Left colon (tissue), 2 donors: ENCODE measurements at regions not wholly inside any gene's neighbourhood (a gene's known extent, or its start where the extent isn't known, plus 50 kb on each side); places are given as distances from the start of the nearest gene placed in this dataset.
"Not testable (repeated sequence)": the region's sequence is repeated elsewhere in the genome, so short reads cannot be mapped to it uniquely, and the experiment has no call there.

ENCODE experiments used
- ATAC-seq: fragments of 200-7000 bp; cut with Tn5 transposase; one replicate; pipeline ENCODE4 v1.9.1; 2020; ENCODE audit warnings: mild to moderate bottlenecking, moderate library complexity
- DNase-seq, 2 donors: peaks; one replicate each; pipeline ENCODE4 v3.0.0-alpha.2; 2020
- intact Hi-C, 2 donors: fragments of 100-400 bp; cut with DNase I in 1 of 2; cut with micrococcal nuclease in 1 of 2; formaldehyde crosslinking; loops; one replicate each; pipeline versions ENCODE4 v1.11.2 to v1.14.0; 2022; cut with DNase I, micrococcal nuclease
- donor health status: DM: no; HTN: no; CAD: no.
- donor health status: DM: yes; HTN: yes; CAD: no.

DNA sequence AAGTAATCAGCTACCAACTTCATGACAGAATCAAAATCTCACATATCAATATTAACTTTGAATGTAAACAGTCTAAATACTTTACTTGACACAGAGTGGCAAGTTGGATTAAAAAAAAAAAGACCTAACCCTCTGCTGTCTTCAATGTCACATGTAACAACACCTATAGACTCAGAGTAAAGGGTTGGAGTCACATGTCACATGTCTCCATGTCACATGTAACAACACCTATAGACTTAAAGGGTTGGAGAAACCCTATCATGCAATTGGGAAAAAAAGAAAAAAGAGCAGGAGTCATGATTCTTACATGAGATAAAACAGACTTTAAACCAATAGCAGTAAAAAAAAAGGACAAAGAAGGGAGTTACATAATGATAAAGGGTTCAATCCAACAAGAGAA is 665.3 kb upstream of the LRRTM1 start:
- DNase-seq = no peak
- intact Hi-C loops = no loop called here
- no peak for ATAC-seq

DNA sequence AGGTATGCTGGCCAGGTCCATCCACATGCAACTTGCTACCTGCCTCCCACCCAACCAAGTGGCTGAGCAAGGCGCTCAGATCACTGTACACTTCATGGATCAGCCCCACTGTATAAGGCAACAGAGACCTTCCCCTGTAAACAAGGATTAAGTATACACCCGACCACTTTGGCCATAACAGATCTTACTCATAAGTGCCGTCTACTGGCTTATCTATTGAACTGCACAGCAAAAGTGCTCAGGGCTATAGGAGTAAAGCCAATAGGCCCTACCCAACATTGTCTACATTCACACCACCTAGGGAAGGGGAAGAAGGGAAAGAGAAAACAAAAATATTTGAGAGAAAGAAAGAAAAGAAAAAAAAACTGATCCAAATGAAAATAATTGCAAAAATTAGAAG is 663.9 kb upstream of the LRRTM1 start:
- ATAC-seq (no peak), DNase-seq (no peak)
- intact Hi-C loops = no loop called here

DNA sequence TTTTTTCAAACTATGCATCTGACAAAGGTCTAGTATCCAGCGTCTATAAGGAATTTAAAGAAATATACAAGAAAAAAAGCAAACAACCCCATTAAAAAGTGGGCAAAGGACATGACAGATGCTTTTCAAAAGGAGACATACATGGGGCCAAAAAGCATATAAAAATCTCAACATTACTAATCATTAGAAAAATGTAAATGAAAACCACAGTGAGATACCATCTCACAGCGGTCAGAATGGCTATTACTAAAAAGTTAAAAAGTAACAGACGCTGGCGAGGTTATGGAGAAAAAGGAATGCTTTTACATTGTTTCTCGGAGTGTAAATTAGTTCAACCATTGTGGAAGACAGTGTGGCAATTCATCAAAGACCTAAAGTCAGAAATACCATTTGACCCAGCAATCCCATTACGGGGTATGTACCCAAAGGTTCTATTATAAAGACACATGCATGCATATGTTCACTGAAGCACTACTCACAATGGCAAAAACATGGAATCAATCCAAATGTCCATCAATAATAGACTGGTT is 643.1 kb upstream of the LRRTM1 start:
- no peak for ATAC-seq
- intact Hi-C loops = no loop called here
- no peak for DNase-seq

DNA sequence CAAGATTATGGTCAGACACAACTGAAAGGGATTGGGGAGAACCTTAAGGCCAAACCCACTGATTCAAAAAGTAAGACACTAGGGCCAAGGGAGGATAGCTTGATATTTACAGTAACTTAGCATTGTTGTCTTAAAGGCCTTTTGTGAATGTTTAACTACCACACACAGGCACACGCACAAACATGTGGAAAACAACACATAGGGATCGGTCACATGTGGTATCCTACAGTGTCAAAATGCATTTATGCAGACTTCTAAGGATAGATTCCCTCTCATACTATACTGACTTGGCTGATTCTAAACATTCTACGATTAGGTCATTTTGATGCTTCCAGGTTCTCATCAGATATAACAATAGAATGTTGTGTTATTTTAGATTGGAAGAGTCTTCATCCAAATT is 638.9 kb upstream of the LRRTM1 start:
- ATAC-seq = no peak
- intact Hi-C loops = no loop called here
- DNase-seq = no peak

DNA sequence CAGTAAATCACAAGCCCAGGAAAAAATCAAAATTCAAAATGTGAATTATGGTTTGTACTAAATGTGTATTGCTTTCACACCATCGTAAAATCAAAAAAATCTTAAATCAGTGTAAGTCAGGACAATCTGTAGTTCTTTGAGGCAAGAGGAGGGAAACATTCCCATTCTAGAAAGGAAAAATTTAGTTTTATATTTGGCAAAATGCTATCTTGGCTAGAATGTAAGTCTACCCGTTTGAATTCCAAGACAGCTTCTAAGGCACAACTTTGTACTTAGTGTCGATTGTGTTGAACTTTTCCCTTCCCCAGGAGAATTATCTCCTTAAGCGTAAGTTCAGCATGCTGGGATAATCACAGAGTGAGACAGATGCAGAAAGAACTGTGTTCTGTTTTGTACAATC is 638.2 kb upstream of the LRRTM1 start:
- intact Hi-C loops = no loop called here
- ATAC-seq (no peak), DNase-seq (no peak)

DNA sequence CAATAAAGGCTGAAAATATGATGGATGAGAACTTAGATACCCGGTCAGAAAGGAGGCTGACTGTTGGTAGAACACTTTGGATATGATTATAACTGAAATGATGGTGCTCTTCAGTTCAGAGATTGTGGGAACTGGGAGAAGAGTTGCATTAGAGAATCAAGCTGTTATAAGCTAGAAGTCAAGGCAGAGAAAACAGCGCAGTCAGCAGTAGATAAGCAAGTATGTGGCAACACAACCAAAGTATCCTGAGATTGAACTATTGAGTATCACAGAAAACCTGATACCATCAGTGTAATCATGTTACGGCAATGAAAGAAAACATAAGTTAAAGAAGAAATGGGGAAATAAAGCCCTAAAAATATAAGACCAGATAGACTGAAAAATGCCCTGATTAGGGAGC is 633.9 kb upstream of the LRRTM1 start:
- no peak for DNase-seq
- intact Hi-C loops = no loop called here
- no peak for ATAC-seq

DNA sequence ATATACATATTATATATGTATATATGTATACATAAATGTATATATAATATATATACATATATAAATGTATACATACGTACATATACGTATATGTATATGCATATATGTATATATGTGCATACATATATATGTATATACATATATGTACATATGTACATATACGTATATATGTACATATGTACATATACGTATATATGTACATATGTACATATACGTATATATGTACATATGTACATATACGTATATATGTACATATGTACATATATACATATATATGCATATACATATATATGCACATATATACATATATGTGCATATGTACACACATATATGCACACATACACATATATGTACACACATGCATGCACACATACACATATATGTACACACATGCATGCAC is 627.3 kb upstream of the LRRTM1 start:
- intact Hi-C loops, DNase-seq, ATAC-seq: not testable (repeated sequence)

DNA sequence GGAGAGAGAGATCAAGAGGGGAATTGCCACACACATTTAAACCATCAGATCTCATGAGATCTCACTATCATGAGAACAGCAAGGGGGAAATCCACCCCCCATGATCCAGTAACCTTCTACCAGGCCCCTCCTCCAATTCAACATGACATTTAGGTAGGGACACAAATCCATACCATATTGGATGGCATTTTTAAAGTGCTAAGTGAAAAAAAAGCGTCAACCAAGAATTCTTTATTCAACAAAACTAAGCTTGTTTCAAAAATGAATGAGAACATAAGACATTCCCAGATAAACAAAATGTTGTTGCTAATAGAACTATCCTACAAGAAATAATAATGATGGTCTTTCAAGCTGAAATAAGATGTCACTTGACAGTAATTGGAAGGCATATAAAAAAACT is 626.2 kb upstream of the LRRTM1 start:
- DNase-seq (no peak), ATAC-seq (no peak)
- intact Hi-C loops = no loop called here

DNA sequence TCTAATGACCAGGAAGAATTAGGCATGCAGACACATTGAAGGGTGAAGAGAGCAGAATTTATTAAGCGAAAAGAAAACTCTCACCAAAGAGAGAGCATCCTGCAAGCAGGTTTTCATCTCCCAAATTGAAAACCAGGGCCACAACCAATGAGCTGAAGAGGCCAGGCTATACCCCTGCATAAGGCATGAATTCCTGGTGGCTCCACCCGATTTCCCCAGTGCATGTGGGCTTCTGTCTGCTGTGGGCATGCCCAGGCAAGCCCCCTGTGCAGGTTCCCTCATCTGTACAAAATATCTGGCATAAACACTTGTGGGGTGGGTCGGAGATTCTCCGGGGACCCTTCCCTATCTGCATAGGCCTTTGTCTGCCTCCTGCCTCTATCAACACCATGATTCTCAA is 621.6 kb upstream of the LRRTM1 start:
- intact Hi-C loops = no loop called here
- DNase-seq (no peak), ATAC-seq (no peak)

DNA sequence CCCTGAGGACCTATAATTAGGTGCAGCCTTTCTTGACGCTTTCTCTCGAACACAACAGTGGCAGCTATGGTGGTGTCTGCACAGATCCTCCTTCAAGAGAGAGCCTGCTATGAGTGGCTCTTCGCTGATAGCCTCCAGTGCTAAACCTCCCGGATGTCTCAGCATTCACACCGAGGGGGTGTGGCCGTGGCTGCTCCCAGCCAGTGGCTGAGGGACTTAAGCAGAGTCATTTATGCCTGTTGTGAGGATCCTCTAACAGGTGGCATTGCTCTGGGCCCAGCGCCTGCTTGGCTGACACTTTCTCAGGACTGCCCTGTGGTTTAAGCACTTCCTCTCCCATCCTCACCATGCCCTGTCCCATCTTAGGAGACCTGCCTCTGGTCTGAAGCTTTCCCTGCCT is 592.0 kb upstream of the LRRTM1 start:
- DNase-seq (no peak), ATAC-seq (no peak)
- intact Hi-C loops = no loop called here

DNA sequence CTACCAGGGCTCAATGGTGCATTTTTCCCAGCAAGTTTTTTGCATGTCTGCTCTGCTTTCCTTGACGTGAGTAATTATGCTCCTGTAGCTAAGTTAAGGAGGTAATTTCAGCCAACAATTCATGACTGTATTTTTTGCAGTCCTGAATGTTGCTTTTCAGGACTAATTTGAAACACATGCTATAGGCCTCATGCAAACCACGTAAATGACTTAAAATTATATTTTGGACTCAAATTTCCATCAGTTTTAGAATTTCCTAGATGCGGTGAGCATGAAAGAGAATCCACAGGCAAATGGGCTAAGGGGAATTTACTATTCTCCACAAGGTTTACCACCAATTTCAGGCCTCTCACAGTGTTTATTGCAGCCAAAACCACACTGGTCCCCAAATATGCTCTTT is 589.9 kb upstream of the LRRTM1 start:
- DNase-seq (no peak), ATAC-seq (no peak)
- intact Hi-C loops = no loop called here

DNA sequence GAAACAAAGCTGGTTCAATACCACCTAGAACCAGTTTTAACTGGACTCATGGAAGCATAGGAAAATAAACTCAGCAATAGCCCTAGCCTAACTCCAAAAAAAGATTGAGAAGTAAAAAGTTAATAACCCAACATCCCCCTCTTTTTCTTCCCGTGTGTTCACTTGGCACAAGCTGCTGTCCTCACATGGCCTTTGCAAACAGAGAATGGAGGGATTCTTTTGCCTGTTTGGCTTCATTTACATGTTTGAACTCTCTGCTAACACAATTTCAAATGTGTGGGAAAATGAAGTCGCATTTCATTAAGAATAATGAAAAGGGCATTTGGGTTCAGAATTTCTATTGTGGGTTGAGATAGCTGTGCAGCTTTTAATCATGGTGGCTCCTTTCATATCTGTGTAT is 589.2 kb upstream of the LRRTM1 start:
- ATAC-seq = no peak
- intact Hi-C loops = no loop called here
- no peak for DNase-seq

DNA sequence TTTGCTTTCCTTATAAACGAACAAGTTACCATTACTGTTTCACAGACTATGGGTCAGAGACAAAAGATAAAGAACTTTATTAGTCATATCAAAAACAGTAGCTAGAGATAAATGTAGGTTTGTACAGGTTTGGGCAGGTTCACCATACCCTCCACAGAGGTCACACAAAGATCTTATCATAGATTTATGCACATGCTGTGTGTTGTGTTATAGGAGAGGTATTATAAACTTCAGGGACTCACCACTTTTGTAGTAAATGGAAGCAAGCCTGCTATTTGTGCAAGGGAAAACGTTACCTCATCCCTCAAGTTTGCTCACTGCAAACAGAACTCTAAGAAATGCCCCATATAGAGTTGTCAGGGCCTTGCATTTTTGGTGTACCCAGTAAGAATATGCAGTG is 584.5 kb upstream of the LRRTM1 start:
- peak; percentile 39 for ATAC-seq
- DNase-seq = no peak
- intact Hi-C loops = no loop called here

DNA sequence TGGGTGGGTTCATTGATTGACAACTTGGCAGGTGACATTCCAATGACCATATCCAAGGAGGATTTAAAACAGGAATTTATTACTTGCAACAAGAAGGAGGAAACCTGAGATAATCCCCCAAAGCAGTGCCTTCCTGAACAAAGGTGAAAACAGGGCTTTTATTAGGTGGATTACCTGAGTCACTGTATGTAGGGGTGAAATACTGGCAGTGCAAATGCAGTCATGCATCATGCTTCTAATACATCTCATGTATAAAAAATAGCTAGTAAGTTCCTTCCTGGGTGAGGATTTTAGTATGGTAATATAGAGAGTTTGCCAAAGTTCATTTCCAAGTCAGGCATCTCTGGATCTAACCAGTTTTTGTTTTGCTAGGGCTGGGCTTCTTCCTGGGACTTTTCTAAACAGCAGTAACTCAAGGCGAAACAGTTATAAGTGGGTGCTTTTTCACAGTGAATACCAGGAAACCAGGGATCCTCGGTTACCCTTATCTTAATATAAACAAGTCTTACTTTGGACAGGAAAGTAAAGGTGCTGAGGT is 583.4 kb upstream of the LRRTM1 start:
- peak in 1 of 2 donors; percentile 30 for DNase-seq
- ATAC-seq = peak; percentile 98
- intact Hi-C loops = no loop called here

DNA sequence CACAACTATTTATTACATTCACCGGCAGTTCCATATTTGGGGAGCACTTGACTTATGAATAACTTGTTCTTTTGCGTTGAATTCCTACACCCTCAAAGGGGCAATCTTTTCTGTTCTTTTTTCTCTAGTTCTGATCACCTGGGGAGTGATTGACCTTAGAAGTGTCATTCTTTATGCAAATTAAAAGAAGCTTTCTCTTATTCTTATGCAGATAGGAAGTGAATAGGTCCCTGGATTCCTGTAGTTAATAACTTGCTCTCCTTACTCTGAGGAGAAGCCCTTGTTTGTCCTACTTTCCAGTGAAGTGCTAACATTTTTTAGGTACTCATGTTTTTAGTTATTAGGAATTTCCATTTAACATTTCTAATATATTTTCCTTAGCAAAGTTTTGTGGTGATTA is 569.8 kb upstream of the LRRTM1 start:
- intact Hi-C loops = no loop called here
- DNase-seq = no peak
- no peak for ATAC-seq

DNA sequence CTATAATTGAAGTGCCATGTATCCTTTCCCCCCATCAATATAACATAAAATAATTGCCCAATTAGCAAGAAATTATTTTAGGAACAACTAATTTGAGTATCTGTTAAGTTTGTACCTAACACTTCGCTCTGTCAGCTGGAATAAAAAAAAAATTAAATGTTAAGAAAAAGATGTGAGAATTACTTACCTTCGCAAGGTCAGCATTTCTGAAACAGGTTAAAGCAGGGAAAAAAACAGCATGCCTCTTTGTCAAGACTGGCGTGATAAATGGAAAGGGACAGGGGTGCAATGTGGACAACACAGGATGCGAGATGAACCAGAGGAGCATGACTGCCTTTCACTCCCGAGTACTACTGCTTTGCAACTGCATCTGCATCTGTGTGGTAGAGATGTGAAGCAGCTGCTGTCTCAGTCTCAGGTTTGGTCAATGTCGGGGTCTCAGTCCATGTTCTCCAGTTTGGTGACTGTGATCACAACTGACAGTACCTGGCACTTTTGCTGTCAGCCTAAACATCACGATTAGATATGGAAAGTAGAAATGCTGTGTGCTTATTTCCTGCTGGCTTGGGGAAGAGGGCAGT is 565.4 kb upstream of the LRRTM1 start:
- intact Hi-C loops = no loop called here
- no peak for ATAC-seq
- no peak for DNase-seq

DNA sequence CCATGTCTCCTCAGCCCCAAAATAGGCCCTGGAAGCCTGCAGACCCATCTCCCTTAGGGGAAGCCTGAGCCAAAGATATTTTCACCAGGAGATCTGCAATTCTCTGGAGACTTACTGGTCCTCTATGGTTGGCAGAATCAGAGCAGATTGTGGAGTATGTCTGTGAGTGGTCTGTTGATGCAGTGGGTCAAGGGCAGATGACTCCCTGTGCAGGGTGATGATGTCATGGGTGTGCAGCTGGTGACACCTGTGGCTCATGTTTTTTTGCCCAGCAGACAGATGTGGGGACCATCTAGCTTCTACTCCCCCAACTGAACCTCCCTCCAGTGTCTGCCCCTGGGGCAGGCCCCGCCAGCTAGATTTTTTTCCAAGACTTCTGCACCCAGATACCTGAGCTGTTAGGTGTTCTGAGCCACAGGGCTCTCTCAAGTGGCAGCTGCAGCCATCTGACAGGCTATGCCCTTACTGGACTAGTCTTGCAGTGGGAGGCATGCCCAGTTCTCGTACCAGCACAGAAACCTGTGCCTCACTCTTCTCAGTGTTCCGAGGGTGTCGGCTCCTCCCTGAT is 558.7 kb upstream of the LRRTM1 start:
- DNase-seq = no peak
- intact Hi-C loops = no loop called here
- no peak for ATAC-seq

DNA sequence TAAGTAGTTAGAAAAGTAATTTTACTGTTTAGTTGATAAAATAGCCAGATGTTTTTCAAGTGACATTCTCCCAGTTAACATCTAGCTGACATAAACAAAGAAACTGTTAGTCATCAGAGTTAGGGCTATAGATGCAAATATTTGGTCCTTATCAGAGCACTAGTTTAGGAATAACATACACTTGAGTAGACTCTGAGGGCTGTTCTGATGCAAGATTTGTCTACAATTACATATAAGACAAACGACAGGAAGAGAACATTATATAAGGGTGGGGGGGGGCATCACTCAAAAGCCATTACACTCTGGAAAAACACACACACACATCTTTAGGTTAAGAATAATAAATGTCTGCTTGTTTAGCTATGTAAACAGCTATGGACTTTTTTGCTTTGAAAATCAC is 554.4 kb upstream of the LRRTM1 start:
- DNase-seq = no peak
- ATAC-seq = no peak
- intact Hi-C loops = no loop called here

DNA sequence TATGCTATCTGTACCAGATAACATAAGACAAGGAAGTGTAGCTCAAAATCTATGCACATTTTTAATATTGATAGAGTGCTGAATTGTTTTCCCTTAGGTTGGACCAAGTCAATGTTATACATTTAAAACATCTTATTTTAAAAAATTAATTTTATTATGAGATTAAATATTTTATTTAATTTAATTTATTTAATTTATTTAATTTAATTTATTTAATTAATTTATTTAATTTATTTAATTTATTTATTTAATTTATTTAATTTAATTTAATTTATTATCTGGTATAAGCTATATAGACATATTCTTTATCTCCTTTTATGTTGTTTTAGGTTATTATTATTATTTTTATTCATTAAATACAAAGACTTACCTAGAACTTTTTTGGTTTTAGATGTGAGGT is 551.7 kb upstream of the LRRTM1 start:
- intact Hi-C loops = no loop called here
- ATAC-seq = no peak

DNA sequence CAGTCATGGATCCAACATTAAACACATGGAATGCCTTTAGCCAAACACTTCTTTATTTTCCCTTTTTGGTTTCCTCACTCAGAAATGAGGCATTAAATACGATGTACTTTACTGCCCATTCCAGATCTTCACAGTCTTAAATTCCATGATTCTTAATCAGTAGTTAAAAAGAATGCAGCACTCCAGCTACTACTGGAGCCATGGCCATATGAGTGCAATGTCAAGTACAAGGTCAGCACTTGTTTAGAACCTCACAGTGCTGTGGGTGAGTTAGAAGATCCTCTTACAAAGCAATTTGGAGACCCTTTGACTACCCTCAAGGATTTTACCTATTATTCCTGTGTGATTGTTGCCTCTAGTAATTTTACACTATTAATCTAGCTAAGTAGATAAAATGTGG is 550.3 kb upstream of the LRRTM1 start:
- DNase-seq (no peak), ATAC-seq (no peak)
- intact Hi-C loops = no loop called here

More for the DNA sequence above, 551.7 kb upstream of the LRRTM1 start:
- no peak for DNase-seq

DNA sequence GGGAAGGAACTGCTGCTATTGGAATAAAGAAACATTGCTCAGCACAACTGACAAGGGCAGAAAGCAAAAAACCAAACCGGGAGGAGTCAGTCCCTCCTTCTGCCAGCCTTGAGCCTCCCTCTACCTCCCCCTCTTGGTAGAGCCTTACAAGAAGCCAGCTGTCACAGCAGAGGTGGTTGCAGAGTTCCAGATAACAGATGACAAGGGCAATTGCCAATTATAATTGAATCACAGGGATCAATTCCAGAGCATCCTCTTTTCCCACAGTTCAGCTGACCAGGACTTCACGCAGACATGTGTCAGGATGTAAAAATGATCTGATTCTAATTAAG is 548.2 kb upstream of the LRRTM1 start:
- intact Hi-C loops = no loop called here
- ATAC-seq (no peak), DNase-seq (no peak)
